MV-4-11 (cell line): ENCODE measurements at regions not wholly inside any gene's neighbourhood (a gene's known extent, or its start where the extent isn't known, plus 50 kb on each side); places are given as distances from the start of the nearest gene placed in this dataset.

Source experiments
- DNase-seq: peaks from one replicate; lab custom pipeline; 2025; lab: John Stamatoyannopoulos, UW

GRCh38 chr12:114976959-114977358 is 293.0 kb upstream of the TBX3 start:
- no peak for DNase-seq

- no peak for DNase-seq
Measured at GRCh38 chr12:114976372-114976771, 292.4 kb upstream of the TBX3 start.

GRCh38 chr12:114975640-114976310 is 291.8 kb upstream of the TBX3 start:
- no peak for DNase-seq

- no peak for DNase-seq
Measured at GRCh38 chr12:114974826-114975639, 291.1 kb upstream of the TBX3 start.

- DNase-seq = no peak
Measured at GRCh38 chr12:114974333-114974732, 290.4 kb upstream of the TBX3 start.

- no peak for DNase-seq
Measured at GRCh38 chr12:114968727-114969126, 284.8 kb upstream of the TBX3 start.

GRCh38 chr12:114967151-114967550 is 283.2 kb upstream of the TBX3 start:
- DNase-seq = no peak

- no peak for DNase-seq
Measured at GRCh38 chr12:114964841-114965240, 280.9 kb upstream of the TBX3 start.

GRCh38 chr12:114963846-114964245 is 279.9 kb upstream of the TBX3 start:
- peak; percentile 27 for DNase-seq

- DNase-seq = no peak
Measured at GRCh38 chr12:114961491-114961890, 277.5 kb upstream of the TBX3 start.

GRCh38 chr12:114958538-114958937 is 274.6 kb upstream of the TBX3 start:
- peak; percentile 30 for DNase-seq

- no peak for DNase-seq
Measured at GRCh38 chr12:114957225-114957624, 273.2 kb upstream of the TBX3 start.

- peak; percentile 58 for DNase-seq
Measured at GRCh38 chr12:114955414-114956014, 271.5 kb upstream of the TBX3 start.

- no peak for DNase-seq
Measured at GRCh38 chr12:114954511-114955055, 270.6 kb upstream of the TBX3 start.

GRCh38 chr12:114952573-114953271 is 268.7 kb upstream of the TBX3 start:
- no peak for DNase-seq

GRCh38 chr12:114949058-114949820 is 265.3 kb upstream of the TBX3 start:
- peak; percentile 50 for DNase-seq

GRCh38 chr12:114945351-114945750 is 261.4 kb upstream of the TBX3 start:
- DNase-seq = no peak

GRCh38 chr12:114944736-114945135 is 260.8 kb upstream of the TBX3 start:
- no peak for DNase-seq

- no peak for DNase-seq
Measured at GRCh38 chr12:114943601-114944000, 259.6 kb upstream of the TBX3 start.

GRCh38 chr12:114938487-114939210 is 254.7 kb upstream of the TBX3 start:
- DNase-seq = no peak
